ENCODE measurements at regions not wholly inside any gene's neighbourhood (a gene's known extent, or its start where the extent isn't known, plus 50 kb on each side); places are given as distances from the start of the nearest gene placed in this dataset.

DNA sequence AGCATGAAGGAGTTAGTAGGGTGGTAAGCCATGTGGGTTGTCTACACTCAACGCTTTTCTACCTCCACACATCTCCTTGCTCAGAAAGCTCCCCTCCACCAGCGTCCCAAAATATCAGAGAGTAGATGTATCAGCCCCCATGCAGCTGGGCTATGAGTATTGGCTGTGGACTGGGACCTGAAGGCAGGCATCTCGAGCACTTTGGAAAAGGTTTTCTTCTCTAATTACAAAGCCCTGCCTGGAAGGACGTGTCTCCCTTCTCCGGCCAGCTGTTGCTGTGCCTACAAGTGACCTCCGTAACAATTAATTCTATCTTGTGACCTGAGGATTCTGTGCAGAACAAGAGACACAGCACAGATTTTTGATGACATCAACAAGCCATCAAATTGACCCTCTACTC is 142.0 kb upstream of the RUNX1 start:
- TF ChIP-seq, protein P1, sequence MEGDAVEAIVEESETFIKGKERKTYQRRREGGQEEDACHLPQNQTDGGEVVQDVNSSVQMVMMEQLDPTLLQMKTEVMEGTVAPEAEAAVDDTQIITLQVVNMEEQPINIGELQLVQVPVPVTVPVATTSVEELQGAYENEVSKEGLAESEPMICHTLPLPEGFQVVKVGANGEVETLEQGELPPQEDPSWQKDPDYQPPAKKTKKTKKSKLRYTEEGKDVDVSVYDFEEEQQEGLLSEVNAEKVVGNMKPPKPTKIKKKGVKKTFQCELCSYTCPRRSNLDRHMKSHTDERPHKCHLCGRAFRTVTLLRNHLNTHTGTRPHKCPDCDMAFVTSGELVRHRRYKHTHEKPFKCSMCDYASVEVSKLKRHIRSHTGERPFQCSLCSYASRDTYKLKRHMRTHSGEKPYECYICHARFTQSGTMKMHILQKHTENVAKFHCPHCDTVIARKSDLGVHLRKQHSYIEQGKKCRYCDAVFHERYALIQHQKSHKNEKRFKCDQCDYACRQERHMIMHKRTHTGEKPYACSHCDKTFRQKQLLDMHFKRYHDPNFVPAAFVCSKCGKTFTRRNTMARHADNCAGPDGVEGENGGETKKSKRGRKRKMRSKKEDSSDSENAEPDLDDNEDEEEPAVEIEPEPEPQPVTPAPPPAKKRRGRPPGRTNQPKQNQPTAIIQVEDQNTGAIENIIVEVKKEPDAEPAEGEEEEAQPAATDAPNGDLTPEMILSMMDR (IDR thresholded peaks at IDR 0.05), result no peak
- TF ChIP-seq POLR2A (IDR thresholded peaks at IDR 0.05), result no peak

All from thyroid gland (tissue), 4 donors.